ENCODE measurements at regions not wholly inside any gene's neighbourhood (a gene's known extent, or its start where the extent isn't known, plus 50 kb on each side); places are given as distances from the start of the nearest gene placed in this dataset.
A peak's percentile ranks its signal among the peaks of the same experiment; 100 is the strongest.

DNA sequence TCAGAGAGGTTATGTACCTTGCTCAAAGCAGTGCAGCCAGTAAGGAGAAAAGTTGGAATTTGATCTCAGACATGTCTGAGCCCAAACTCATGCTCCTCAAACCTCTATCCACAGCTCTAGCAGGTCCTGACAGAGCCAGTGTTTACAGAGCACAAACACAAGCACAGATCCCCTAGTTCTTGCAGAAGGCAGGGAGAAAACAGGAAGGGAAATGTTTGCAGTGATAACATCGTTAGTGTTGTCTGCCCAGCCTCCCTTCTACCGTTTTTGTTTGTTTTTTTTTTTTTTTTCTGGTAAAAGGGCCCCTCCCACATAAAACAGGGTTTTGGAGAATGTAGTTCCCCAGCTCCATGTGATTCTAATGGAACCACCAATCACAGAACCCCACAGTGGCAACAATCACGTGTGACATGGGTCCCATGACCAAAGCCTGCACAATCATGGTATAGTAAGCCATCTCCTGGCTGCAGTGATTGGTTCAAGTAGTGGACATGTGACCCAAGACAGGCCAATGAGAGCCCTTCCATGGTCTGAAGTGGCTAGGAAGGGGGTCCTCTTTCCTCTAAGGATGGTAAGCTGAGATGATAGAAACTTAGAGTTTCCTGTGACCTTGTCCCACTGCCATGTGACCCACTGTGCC, 513.4 kb downstream of the MED13L start:
- H3K4me3 ChIP-seq (ENCODE audit: low read depth, low read length), result no peak overlapping the region
- DNase-seq (ENCODE audit: low read depth), result no peak
- TF ChIP-seq POLR2A (IDR thresholded peaks at IDR 0.05; ENCODE audit: extremely low read depth, insufficient read length), result no peak
- TF ChIP-seq, protein P1, sequence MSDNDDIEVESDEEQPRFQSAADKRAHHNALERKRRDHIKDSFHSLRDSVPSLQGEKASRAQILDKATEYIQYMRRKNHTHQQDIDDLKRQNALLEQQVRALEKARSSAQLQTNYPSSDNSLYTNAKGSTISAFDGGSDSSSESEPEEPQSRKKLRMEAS (IDR thresholded peaks at IDR 0.05; ENCODE audit: low read depth, low read length), result peak; percentile 12; the same call in 1 of the 2 replicates

DNA sequence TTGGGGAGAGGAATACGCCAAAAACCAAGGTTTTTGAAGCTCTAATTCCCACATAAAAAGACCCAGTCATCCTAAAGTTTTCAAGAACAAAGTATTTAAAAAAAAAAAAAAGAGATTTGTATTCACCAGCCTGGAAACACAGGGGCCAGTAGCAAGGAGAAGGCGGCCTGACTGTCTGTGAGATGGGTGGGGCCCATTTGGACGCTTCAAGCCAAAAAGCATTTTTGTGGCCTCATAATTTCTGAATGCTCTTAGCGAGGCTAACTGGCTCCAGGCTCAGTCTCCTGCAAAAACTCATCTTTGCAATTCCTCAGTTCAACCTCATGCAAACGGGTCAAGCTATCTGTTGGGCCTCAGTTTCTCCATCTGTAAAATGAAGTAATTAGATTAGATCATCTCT, 514.1 kb downstream of the MED13L start:
- H3K4me3 ChIP-seq (ENCODE audit: low read depth, low read length), result no peak overlapping the region
- TF ChIP-seq, protein P2, sequence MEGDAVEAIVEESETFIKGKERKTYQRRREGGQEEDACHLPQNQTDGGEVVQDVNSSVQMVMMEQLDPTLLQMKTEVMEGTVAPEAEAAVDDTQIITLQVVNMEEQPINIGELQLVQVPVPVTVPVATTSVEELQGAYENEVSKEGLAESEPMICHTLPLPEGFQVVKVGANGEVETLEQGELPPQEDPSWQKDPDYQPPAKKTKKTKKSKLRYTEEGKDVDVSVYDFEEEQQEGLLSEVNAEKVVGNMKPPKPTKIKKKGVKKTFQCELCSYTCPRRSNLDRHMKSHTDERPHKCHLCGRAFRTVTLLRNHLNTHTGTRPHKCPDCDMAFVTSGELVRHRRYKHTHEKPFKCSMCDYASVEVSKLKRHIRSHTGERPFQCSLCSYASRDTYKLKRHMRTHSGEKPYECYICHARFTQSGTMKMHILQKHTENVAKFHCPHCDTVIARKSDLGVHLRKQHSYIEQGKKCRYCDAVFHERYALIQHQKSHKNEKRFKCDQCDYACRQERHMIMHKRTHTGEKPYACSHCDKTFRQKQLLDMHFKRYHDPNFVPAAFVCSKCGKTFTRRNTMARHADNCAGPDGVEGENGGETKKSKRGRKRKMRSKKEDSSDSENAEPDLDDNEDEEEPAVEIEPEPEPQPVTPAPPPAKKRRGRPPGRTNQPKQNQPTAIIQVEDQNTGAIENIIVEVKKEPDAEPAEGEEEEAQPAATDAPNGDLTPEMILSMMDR (IDR thresholded peaks at IDR 0.05; ENCODE audit: low read depth, low read length), result no peak
- no peak for TF ChIP-seq MYC (IDR thresholded peaks at IDR 0.05; ENCODE audit: low read depth, low read length)
- TF ChIP-seq, protein P1 (IDR thresholded peaks at IDR 0.05; ENCODE audit: low read depth, low read length), result no peak
- no peak for TF ChIP-seq POLR2A (IDR thresholded peaks at IDR 0.05; ENCODE audit: extremely low read depth, insufficient read length)
- DNase-seq (ENCODE audit: low read depth), result no peak

DNA sequence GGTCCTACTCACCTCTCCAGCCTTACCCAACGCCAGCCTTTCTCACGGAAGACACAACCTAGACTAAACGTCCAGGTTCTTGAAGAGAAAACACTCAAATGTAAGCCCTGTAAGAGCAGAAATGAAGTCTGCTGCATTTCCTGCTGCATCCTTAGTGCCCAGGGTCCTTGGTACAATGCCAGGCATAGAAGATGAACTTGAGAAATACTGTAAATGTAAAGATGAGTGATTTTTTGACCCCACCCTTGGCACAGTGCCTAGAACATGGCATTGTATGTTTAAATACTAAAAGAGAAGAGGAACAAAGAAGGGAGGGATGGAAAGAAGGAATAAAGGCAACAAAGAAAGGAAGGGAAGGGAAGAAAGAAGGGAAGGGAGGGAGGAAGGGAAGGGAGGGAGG, 514.6 kb downstream of the MED13L start:
- TF ChIP-seq POLR2A (IDR thresholded peaks at IDR 0.05; ENCODE audit: extremely low read depth, insufficient read length) (no peak), MYC (IDR thresholded peaks at IDR 0.05; ENCODE audit: low read depth, low read length) (no peak)
- TF ChIP-seq, protein P2 (IDR thresholded peaks at IDR 0.05; ENCODE audit: low read depth, low read length), result no peak
- TF ChIP-seq, protein P1 (IDR thresholded peaks at IDR 0.05; ENCODE audit: low read depth, low read length), result no peak
- no peak overlapping the region for H3K4me3 ChIP-seq (ENCODE audit: low read depth, low read length)
- DNase-seq (ENCODE audit: low read depth), result no peak

DNA sequence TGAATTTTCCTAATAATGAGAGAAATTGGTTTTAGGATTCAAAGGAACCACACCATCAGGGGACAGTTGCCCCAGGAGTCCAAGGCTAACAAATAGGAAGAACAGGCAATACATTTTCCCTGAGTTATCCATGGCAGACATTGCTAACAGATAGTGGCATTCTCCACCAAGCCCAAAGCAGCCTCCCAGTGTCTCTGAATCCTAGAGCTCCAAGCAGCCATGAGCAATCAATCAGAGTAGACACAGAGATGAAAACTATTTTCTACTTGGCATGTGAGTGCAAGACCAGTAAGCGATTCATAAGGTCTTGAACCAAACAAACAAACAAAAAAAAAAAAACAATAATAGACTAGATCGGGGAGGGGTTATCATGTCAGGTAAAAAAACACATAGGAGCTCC, 515.7 kb downstream of the MED13L start:
- DNase-seq (ENCODE audit: low read depth), result no peak
- no peak overlapping the region for H3K4me3 ChIP-seq (ENCODE audit: low read depth, low read length)
- TF ChIP-seq, protein P2 (IDR thresholded peaks at IDR 0.05; ENCODE audit: low read depth, low read length), result no peak
- TF ChIP-seq MYC (IDR thresholded peaks at IDR 0.05; ENCODE audit: low read depth, low read length) (no peak), POLR2A (IDR thresholded peaks at IDR 0.05; ENCODE audit: extremely low read depth, insufficient read length) (no peak)
- TF ChIP-seq, protein P1 (IDR thresholded peaks at IDR 0.05; ENCODE audit: low read depth, low read length), result no peak

DNA sequence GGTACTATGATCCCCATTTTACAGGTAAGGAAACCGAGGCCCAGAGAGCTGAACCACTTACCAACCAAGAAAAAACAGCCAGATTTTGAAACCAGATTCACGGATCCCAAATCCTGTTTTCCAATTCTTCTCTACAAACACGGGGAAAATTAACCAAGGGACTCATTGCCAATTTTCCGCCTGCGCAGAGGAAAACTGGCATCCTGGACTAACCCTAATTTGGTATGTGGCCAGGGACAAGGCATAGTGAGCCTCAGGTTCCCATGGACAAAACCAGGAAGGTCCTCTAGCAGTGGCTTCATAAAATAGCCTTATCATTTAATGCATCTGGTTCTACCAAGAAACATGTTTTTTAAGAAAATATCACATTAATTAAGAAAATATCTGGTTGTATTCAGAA, 517.3 kb downstream of the MED13L start:
- TF ChIP-seq POLR2A (IDR thresholded peaks at IDR 0.05; ENCODE audit: extremely low read depth, insufficient read length) (no peak), MYC (IDR thresholded peaks at IDR 0.05; ENCODE audit: low read depth, low read length) (no peak)
- TF ChIP-seq, protein P2 (IDR thresholded peaks at IDR 0.05; ENCODE audit: low read depth, low read length), result no peak
- TF ChIP-seq, protein P1 (IDR thresholded peaks at IDR 0.05; ENCODE audit: low read depth, low read length), result no peak
- DNase-seq (ENCODE audit: low read depth), result no peak
- H3K4me3 ChIP-seq (ENCODE audit: low read depth, low read length), result no peak overlapping the region

DNA sequence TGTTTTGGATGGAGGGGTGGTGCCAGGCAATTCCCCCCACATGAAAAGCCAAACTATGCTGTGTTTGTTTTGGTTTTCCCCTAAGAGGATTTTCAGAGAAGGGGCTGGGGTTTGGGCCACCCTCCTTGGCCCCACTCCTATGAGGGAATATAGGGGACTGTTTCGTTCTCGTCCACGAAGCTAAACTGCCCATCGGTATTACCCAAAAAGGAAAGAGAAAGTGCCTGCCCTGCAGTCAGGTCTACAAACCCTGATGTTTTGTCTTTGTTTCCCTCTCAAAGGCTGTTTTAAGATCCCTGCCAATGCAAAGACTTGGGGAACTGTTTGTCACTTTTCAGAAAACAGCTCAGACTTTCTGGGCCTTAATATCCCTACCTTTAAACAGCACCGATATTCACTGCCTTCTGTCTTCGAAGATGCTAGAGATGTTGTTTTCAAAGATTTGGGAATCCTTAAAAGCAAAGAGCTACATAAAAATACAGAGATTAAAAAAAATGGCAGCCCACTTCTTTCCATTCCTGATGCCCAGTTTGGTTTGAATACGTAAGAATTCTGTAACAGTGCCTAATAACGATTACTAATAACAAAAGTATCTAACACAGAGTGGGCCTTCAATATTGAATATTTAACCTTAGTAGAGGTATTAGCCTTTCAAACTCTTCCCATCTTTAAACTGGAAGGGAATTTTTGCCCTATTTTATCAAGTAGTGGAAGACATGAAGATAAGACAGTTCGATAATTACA, 518.4 kb downstream of the MED13L start:
- no peak overlapping the region for H3K4me3 ChIP-seq (ENCODE audit: low read depth, low read length)
- no peak for DNase-seq (ENCODE audit: low read depth)
- TF ChIP-seq MYC (IDR thresholded peaks at IDR 0.05; ENCODE audit: low read depth, low read length), result no peak
- TF ChIP-seq, protein P1 (IDR thresholded peaks at IDR 0.05; ENCODE audit: low read depth, low read length), result no peak
- TF ChIP-seq, protein P2 (IDR thresholded peaks at IDR 0.05; ENCODE audit: low read depth, low read length), result no peak
- no peak for TF ChIP-seq POLR2A (IDR thresholded peaks at IDR 0.05; ENCODE audit: extremely low read depth, insufficient read length)
